Keratinocyte (primary cell): ENCODE measurements at regions not wholly inside any gene's neighbourhood (a gene's known extent, or its start where the extent isn't known, plus 50 kb on each side); places are given as distances from the start of the nearest gene placed in this dataset.

Experiments
- EZH2 ChIP-seq: IDR thresholded peaks from one replicate; pipeline ENCODE4 v1.6.1; 2012; ENCODE audit warnings: inconsistent platforms, mild to moderate bottlenecking, low read length, moderate library complexity
- TF ChIP-seq, protein P1 (sequence below), 3 experiments: IDR thresholded peaks in 1 of 3; conservative IDR thresholded peaks in 1 of 3; optimal IDR thresholded peaks in 1 of 3; 2 replicates in 2 of 3; 3 replicates in 1 of 3; pipeline versions ENCODE3 to v1.5.1; 2011; ENCODE audit warnings: low read length in 3 of 3, mild to moderate bottlenecking in 3 of 3, moderate library complexity in 2 of 3, control low read depth in 1 of 3, inconsistent platforms in 1 of 3; ENCODE audit not compliant: insufficient read depth in 2 of 3; ENCODE audit errors: extremely low read depth in 1 of 3

DNA sequence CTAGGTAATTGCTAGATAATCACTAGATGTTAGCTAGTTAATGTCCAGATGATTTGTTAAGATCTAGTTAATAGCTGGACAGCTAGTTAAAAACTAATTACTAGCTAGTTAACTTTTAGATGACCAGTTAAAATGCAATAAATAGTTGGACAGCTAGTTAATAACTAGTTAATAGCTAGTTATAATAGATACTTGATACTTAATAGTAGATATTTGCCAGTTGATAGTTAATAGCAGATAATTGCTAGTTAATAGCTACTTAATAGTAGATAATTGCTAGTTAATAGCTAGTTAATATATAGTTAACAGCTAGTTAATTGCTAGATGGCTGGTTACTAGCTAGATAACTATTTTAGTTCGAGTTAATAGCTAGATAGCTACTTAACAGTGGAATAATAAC is 631.4 kb upstream of the CT83 start:
- TF ChIP-seq, protein P1, sequence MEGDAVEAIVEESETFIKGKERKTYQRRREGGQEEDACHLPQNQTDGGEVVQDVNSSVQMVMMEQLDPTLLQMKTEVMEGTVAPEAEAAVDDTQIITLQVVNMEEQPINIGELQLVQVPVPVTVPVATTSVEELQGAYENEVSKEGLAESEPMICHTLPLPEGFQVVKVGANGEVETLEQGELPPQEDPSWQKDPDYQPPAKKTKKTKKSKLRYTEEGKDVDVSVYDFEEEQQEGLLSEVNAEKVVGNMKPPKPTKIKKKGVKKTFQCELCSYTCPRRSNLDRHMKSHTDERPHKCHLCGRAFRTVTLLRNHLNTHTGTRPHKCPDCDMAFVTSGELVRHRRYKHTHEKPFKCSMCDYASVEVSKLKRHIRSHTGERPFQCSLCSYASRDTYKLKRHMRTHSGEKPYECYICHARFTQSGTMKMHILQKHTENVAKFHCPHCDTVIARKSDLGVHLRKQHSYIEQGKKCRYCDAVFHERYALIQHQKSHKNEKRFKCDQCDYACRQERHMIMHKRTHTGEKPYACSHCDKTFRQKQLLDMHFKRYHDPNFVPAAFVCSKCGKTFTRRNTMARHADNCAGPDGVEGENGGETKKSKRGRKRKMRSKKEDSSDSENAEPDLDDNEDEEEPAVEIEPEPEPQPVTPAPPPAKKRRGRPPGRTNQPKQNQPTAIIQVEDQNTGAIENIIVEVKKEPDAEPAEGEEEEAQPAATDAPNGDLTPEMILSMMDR (optimal IDR thresholded peaks at IDR 0.05 in 1 of 3, IDR thresholded peaks at IDR 0.05 in 1 of 3, conservative IDR thresholded peaks at IDR 0.05 in 1 of 3; ENCODE audit: extremely low read depth in 1 of 3, insufficient read depth in 2 of 3, low read length in 3 of 3) = no peak
- no peak for TF ChIP-seq EZH2
